GM12878 (cell line): ENCODE measurements at regions not wholly inside any gene's neighbourhood (a gene's known extent, or its start where the extent isn't known, plus 50 kb on each side); places are given as distances from the start of the nearest gene placed in this dataset.

Source experiments
- ATAC-seq: fragments of 200-7000 bp; cut with Tn5 transposase; 3 replicates; pipeline ENCODE4 v1.9.1; 2020; ENCODE audit warnings: mild to moderate bottlenecking, moderate library complexity
- BruUV-seq: library from RNA; stranded (reverse); fragments of 400-500 nt; replicated peaks from 2 replicates; lab custom pipeline; 2021; lab: Mats Ljungman, UMichigan
- CTCF ChIA-PET: fragments of 300-600 bp; sonication (Branson Sonifier 250); formaldehyde crosslinking; extraction: SDS; loops from one replicate; lab custom pipeline; 2021; ENCODE audit warnings: inconsistent platforms; lab: Yijun Ruan, JAX
- POLR2A ChIA-PET: fragments of 350-600 bp; formaldehyde crosslinking; extraction: SDS; loops from one replicate; lab custom pipeline; 2021; ENCODE audit warnings: inconsistent platforms; lab: Charles Lee
- RAD21 ChIA-PET: fragments of 300-600 bp; sonication (Branson Sonifier 250); formaldehyde crosslinking; loops from one replicate; lab custom pipeline; 2023; ENCODE audit warnings: antibody characterized with exemption; ENCODE audit not compliant: unreplicated experiment; lab: Charles Lee
- SMC1A ChIA-PET: fragments of 300-600 bp; sonication (Branson Sonifier 250); formaldehyde crosslinking; loops from one replicate; lab custom pipeline; 2023; ENCODE audit not compliant: unreplicated experiment, uncharacterized antibody; lab: Charles Lee
- DNase-seq: peaks from one replicate; pipeline ENCODE4 v3.0.0-alpha.2; 2011; ENCODE audit warnings: low read depth, low spot score
- FAIRE-seq: peaks from 3 replicates; lab custom pipeline; 2011; peaks lifted over from hg19 to GRCh38; lab: Jason Lieb, UNC
- H2AFZ ChIP-seq: 2 replicates; pipeline ENCODE4 v1.6.0; 2011; ENCODE audit warnings: low read depth, low read length, control low read depth; ENCODE audit not compliant: control insufficient read depth
- H3K27ac ChIP-seq: 2 replicates; pipeline ENCODE4 v1.5.1; 2011; ENCODE audit warnings: control low read depth; ENCODE audit not compliant: control insufficient read depth, insufficient read depth
- H3K27me3 ChIP-seq, 2 experiments: replicated peaks in 1 of 2; 2 replicates each; pipeline versions ENCODE4 v1.6.0 to v1.6.1; 2011; ENCODE audit warnings: low read length in 1 of 2; ENCODE audit not compliant: control insufficient read depth in 2 of 2, insufficient read depth in 2 of 2
- H3K36me3 ChIP-seq, 2 experiments: 2 replicates each; pipeline ENCODE4 v1.5.1; 2011; ENCODE audit warnings: low read length in 1 of 2; ENCODE audit not compliant: control insufficient read depth in 2 of 2, insufficient read depth in 2 of 2
- H3K4me1 ChIP-seq: 2 replicates; pipeline ENCODE4 v1.6.1; 2011; ENCODE audit warnings: mild to moderate bottlenecking, low read length, moderate library complexity, mixed read lengths; ENCODE audit not compliant: control insufficient read depth, insufficient read depth
- H3K4me2 ChIP-seq: 2 replicates; pipeline ENCODE4 v1.6.0; 2011; ENCODE audit warnings: control low read depth; ENCODE audit not compliant: control insufficient read depth, insufficient read depth
- H3K4me3 ChIP-seq: fragments of 200-600 bp; sonication (generic); 2 replicates; pipeline ENCODE4 v1.5.1; 2016
- H3K79me2 ChIP-seq: 2 replicates; pipeline ENCODE4 v1.6.0; 2011; ENCODE audit warnings: low read length; ENCODE audit not compliant: control insufficient read depth, insufficient read depth
- H3K9ac ChIP-seq: 2 replicates; pipeline ENCODE4 v1.8.0; 2011; ENCODE audit warnings: low read length, control low read depth, mixed read lengths; ENCODE audit not compliant: control insufficient read depth, insufficient read depth
- H3K9me3 ChIP-seq: replicated peaks from 3 replicates; pipeline ENCODE4 v1.5.1; 2011; ENCODE audit warnings: mild to moderate bottlenecking, low read length; ENCODE audit not compliant: control insufficient read depth, insufficient read depth
- H4K20me1 ChIP-seq: 2 replicates; pipeline ENCODE4 v1.6.0; 2011; ENCODE audit not compliant: control insufficient read depth, insufficient read depth
- CHD2 ChIP-seq: IDR thresholded peaks from 2 replicates; pipeline ENCODE4 v1.6.1; 2011; ENCODE audit warnings: low read depth, low read length, improper control_type of control experiment, borderline replicate concordance
- MXI1 ChIP-seq: fragments of 150-350 bp; IDR thresholded peaks from 2 replicates; pipeline ENCODE4 v1.6.1; 2011; ENCODE audit warnings: low read depth, mild to moderate bottlenecking, inconsistent platforms, low read length, improper control_type of control experiment
- POLR2AphosphoS2 ChIP-seq: IDR thresholded peaks from 2 replicates; pipeline ENCODE4 v1.6.1; 2011; ENCODE audit warnings: low read depth, mild to moderate bottlenecking, low read length, improper control_type of control experiment, moderate library complexity
- WGBS: methylation state at CpG from one replicate; pipeline ENCODE4 v1.1.6; 2016; ENCODE audit warnings: low lambda C conversion rate; ENCODE audit not compliant: insufficient replicate concordance, insufficient coverage; ENCODE audit errors: missing lambda C conversion rate; 5-methylcytosine and 5-hydroxymethylcytosine counted together
- in situ Hi-C: fragments of 300-500 bp; cut with MboI; formaldehyde crosslinking; loops from 9 replicates; pipeline ENCODE4 v1.14.3; 2018; ENCODE audit warnings: mixed read lengths
- intact Hi-C: fragments of 100-400 bp; cut with micrococcal nuclease; formaldehyde crosslinking; loops from one replicate; pipeline ENCODE4 v1.14.2; 2022; ENCODE audit not compliant: unreplicated experiment

GRCh38 chr2:220662431-220662830 lies 909.7 kb downstream of the EPHA4 start:
- H3K36me3 ChIP-seq, result no peaks in the 10 kb centered on the region
- 28% methylated on average over 3 of the region's 3 CpGs for WGBS
- DNase-seq (no peak), FAIRE-seq (no peak), ATAC-seq (no peak)
- H3K9ac ChIP-seq, result no peak overlapping the region
- no TSS peak for BruUV-seq
- POLR2A ChIA-PET, result no interaction called here
- in situ Hi-C loops (no loop called here), intact Hi-C loops (no loop called here)
- SMC1A ChIA-PET, result no interaction called here
- H3K4me2 ChIP-seq, result no peak overlapping the region
- H3K9me3 ChIP-seq, result no peaks in the 10 kb centered on the region
- no peak overlapping the region for H3K27ac ChIP-seq
- H3K27me3 ChIP-seq, result no peaks in the 10 kb centered on the region; a peak in 1 of 4 replicates
- H4K20me1 ChIP-seq, result no peaks in the 10 kb centered on the region
- H3K4me3 ChIP-seq, result no peak overlapping the region
- H2AFZ ChIP-seq, result no peak overlapping the region
- TF ChIP-seq MXI1, result no peak
- TF ChIP-seq CHD2, result no peak
- CTCF ChIA-PET, result no interaction called here
- no peaks in the 10 kb centered on the region for H3K79me2 ChIP-seq
- H3K4me1 ChIP-seq, result no peaks in the 10 kb centered on the region
- RAD21 ChIA-PET, result no interaction called here

GRCh38 chr2:220663065-220663464 lies 909.0 kb downstream of the EPHA4 start:
- H3K4me3 ChIP-seq, result no peak overlapping the region
- no peak for DNase-seq
- POLR2A ChIA-PET, result no interaction called here
- RAD21 ChIA-PET, result no interaction called here
- no peak for ATAC-seq
- H4K20me1 ChIP-seq, result no peaks in the 10 kb centered on the region
- SMC1A ChIA-PET, result interaction anchor here (1.2 kb wide), 1 partner anchor 14 kb away, joined by 3 read pairs; no protein-coding TSS in a partner anchor
- H2AFZ ChIP-seq, result no peak overlapping the region
- no peaks in the 10 kb centered on the region; a peak in 1 of 4 replicates for H3K27me3 ChIP-seq
- no peaks in the 10 kb centered on the region for H3K79me2 ChIP-seq
- intact Hi-C loops (no loop called here), in situ Hi-C loops (no loop called here)
- H3K4me1 ChIP-seq, result no peaks in the 10 kb centered on the region
- TF ChIP-seq POLR2AphosphoS2, result no peak
- FAIRE-seq, result no peak
- no peaks in the 10 kb centered on the region for H3K36me3 ChIP-seq
- H3K4me2 ChIP-seq, result no peak overlapping the region
- no peak overlapping the region for H3K27ac ChIP-seq
- no peak overlapping the region for H3K9ac ChIP-seq
- CTCF ChIA-PET, result interaction anchor here (0.6 kb wide), 1 partner anchor 13 kb away, joined by 3 read pairs; no protein-coding TSS in a partner anchor
- no TSS peak for BruUV-seq
- no peaks in the 10 kb centered on the region for H3K9me3 ChIP-seq
